Suprapubic skin (tissue), 3 donors: ENCODE measurements at regions not wholly inside any gene's neighbourhood (a gene's known extent, or its start where the extent isn't known, plus 50 kb on each side); places are given as distances from the start of the nearest gene placed in this dataset.

Experiments
- CTCF ChIP-seq, 2 donors: fragments of 200-600 bp in 1 of 2; fragments of 450-650 bp in 1 of 2; sonication (generic) in 1 of 2; IDR thresholded peaks; one replicate each; pipeline ENCODE4 v1.5.1; 2016 to 2019; ENCODE audit warnings: antibody characterized with exemption in 2 of 2, mild to moderate bottlenecking in 1 of 2, moderate library complexity in 1 of 2
- POLR2A ChIP-seq, 2 donors: fragments of 450-650 bp; IDR thresholded peaks; one replicate each; pipeline ENCODE4 v1.6.1; 2017; ENCODE audit warnings: antibody characterized with exemption in 2 of 2, mild to moderate bottlenecking in 2 of 2, moderate library complexity in 2 of 2

- TF ChIP-seq CTCF (IDR thresholded peaks at IDR 0.05) (no peak), POLR2A (IDR thresholded peaks at IDR 0.05) (no peak)
These were observed 1898.4 kb downstream of the STIM2 start for GRCh38 chr4:28759064-28759463.
